Liver (tissue), 8 donors: ENCODE measurements at regions not wholly inside any gene's neighbourhood (a gene's known extent, or its start where the extent isn't known, plus 50 kb on each side); places are given as distances from the start of the nearest gene placed in this dataset.

ENCODE experiments used
- DNase-seq: peaks from one replicate; pipeline ENCODE4 v3.0.0-alpha.2; 2017; ENCODE audit warnings: low spot score
- H3K27ac ChIP-seq, 2 donors: one replicate each; pipeline ENCODE4 v1.7.0; 2013; ENCODE audit warnings: inconsistent platforms in 2 of 2, low read length in 2 of 2, control low read depth in 1 of 2, low read depth in 1 of 2, mild to moderate bottlenecking in 1 of 2
- H3K27me3 ChIP-seq, 4 donors: one replicate each; pipeline versions ENCODE4 v1.6.1 to v1.7.0; 2013; ENCODE audit warnings: low read length in 3 of 4, inconsistent platforms in 1 of 4, mild to moderate bottlenecking in 1 of 4, moderate library complexity in 1 of 4; ENCODE audit not compliant: control insufficient read depth in 4 of 4, insufficient read depth in 4 of 4
- H3K36me3 ChIP-seq, 4 donors: one replicate each; pipeline versions ENCODE4 v1.6.1 to v1.7.0; 2013; ENCODE audit warnings: low read length in 3 of 4, mild to moderate bottlenecking in 3 of 4, low read depth in 1 of 4, moderate library complexity in 1 of 4; ENCODE audit not compliant: control insufficient read depth in 4 of 4, insufficient read depth in 3 of 4
- H3K4me1 ChIP-seq, 4 donors: one replicate each; pipeline versions ENCODE4 v1.6.1 to v1.7.0; 2013; ENCODE audit warnings: low read length in 3 of 4, mild to moderate bottlenecking in 3 of 4, moderate library complexity in 1 of 4; ENCODE audit not compliant: control insufficient read depth in 4 of 4, insufficient read depth in 4 of 4
- H3K4me3 ChIP-seq, 3 donors: one replicate each; pipeline versions ENCODE4 v1.6.1 to v1.7.0; 2013; ENCODE audit warnings: low read length in 3 of 3, control low read depth in 1 of 3, low read depth in 1 of 3, mild to moderate bottlenecking in 1 of 3
- H3K9ac ChIP-seq, 2 donors: one replicate each; pipeline ENCODE4 v1.7.0; 2013; ENCODE audit warnings: low read length in 2 of 2, mild to moderate bottlenecking in 2 of 2, moderate library complexity in 2 of 2, control low read depth in 1 of 2, low read depth in 1 of 2
- H3K9me3 ChIP-seq, 4 donors: one replicate each; pipeline versions ENCODE4 v1.6.1 to v1.7.0; 2013; ENCODE audit warnings: low read length in 3 of 4; ENCODE audit not compliant: control insufficient read depth in 4 of 4
- ATF3 ChIP-seq: IDR thresholded peaks from 2 replicates; pipeline ENCODE4 v1.6.1; 2016; ENCODE audit warnings: antibody characterized with exemption
- CTCF ChIP-seq: fragments of 150-350 bp; IDR thresholded peaks from 2 replicates; pipeline ENCODE4 v1.5.1; 2017; ENCODE audit warnings: improper control_type of control experiment, low read depth, low read length; ENCODE audit not compliant: missing input control
- EGR1 ChIP-seq, 2 donors: IDR thresholded peaks; 2 replicates each; pipeline ENCODE4 v1.6.1; 2016 to 2018; ENCODE audit warnings: antibody characterized with exemption in 2 of 2, low read depth in 2 of 2
- FOXA1 ChIP-seq: IDR thresholded peaks from 2 replicates; pipeline ENCODE4 v1.6.1; 2016; ENCODE audit warnings: antibody characterized with exemption
- FOXA2 ChIP-seq: IDR thresholded peaks from 2 replicates; pipeline ENCODE4 v1.6.1; 2016; ENCODE audit warnings: antibody characterized with exemption
- GABPA ChIP-seq, 2 donors: IDR thresholded peaks in 1 of 2; conservative IDR thresholded peaks in 1 of 2; 2 replicates each; pipeline ENCODE4 v1.6.1; 2016; ENCODE audit warnings: antibody characterized with exemption in 2 of 2, mild to moderate bottlenecking in 1 of 2, moderate library complexity in 1 of 2
- HNF4A ChIP-seq, 2 donors: conservative IDR thresholded peaks; 2 replicates each; pipeline ENCODE4 v1.6.1; 2016; ENCODE audit warnings: antibody characterized with exemption in 2 of 2, mild to moderate bottlenecking in 2 of 2
- HNF4G ChIP-seq: IDR thresholded peaks from 2 replicates; pipeline ENCODE4 v1.6.1; 2016; ENCODE audit warnings: antibody characterized with exemption
- JUND ChIP-seq, 2 donors: IDR thresholded peaks; 2 replicates each; pipeline ENCODE4 v1.6.1; 2016; ENCODE audit warnings: antibody characterized with exemption in 2 of 2
- MAX ChIP-seq: IDR thresholded peaks from 2 replicates; pipeline ENCODE4 v1.6.1; 2016; ENCODE audit warnings: antibody characterized with exemption
- NR2F2 ChIP-seq: IDR thresholded peaks from 2 replicates; pipeline ENCODE4 v1.6.1; 2016; ENCODE audit warnings: antibody characterized with exemption
- RAD21 ChIP-seq, 2 donors: IDR thresholded peaks; 2 replicates each; pipeline ENCODE4 v1.6.1; 2016; ENCODE audit warnings: antibody characterized with exemption in 2 of 2, mild to moderate bottlenecking in 2 of 2
- REST ChIP-seq: IDR thresholded peaks from 2 replicates; pipeline ENCODE4 v1.6.1; 2016; ENCODE audit warnings: antibody characterized with exemption, mild to moderate bottlenecking
- RXRA ChIP-seq, 2 donors: IDR thresholded peaks; 2 replicates each; pipeline ENCODE4 v1.6.1; 2017 to 2018; ENCODE audit warnings: antibody characterized with exemption in 2 of 2, mild to moderate bottlenecking in 1 of 2
- SP1 ChIP-seq: IDR thresholded peaks from 2 replicates; pipeline ENCODE4 v1.6.1; 2018; ENCODE audit warnings: antibody characterized with exemption, mild to moderate bottlenecking
- TAF1 ChIP-seq: conservative IDR thresholded peaks from 2 replicates; pipeline ENCODE4 v1.6.1; 2016; ENCODE audit warnings: antibody characterized with exemption, mild to moderate bottlenecking
- YY1 ChIP-seq: IDR thresholded peaks from 2 replicates; pipeline ENCODE4 v1.6.1; 2016; ENCODE audit warnings: antibody characterized with exemption, mild to moderate bottlenecking
- ZBTB33 ChIP-seq: IDR thresholded peaks from 2 replicates; pipeline ENCODE4 v1.6.1; 2016; ENCODE audit warnings: antibody characterized with exemption
- WGBS: extraction: QIAGEN DNeasy Blood & Tissue Kit; methylation state at CpG from one replicate; pipeline ENCODE4 v1.1.7; 2013; 5-methylcytosine and 5-hydroxymethylcytosine counted together
- donor health status: healthy.
- donor health status: healthy.
- donor health status: healthy.
- donor health status: healthy.
- donor health status: healthy.

- Histone ChIP-seq H3K36me3 (no peaks in the 10 kb centered on the region), H3K4me3 (no peak overlapping the region), H3K27ac (no peak overlapping the region), H3K27me3 (no peaks in the 10 kb centered on the region), H3K9me3 (peaks cover 0 to 2% (median 0%) of the 10 kb centered on the region in 4 donors), H3K4me1 (no peaks in the 10 kb centered on the region), H3K9ac (no peak overlapping the region)
- 62% methylated on average over 5 of the region's 5 CpGs for WGBS
- TF ChIP-seq JUND (IDR thresholded peaks at IDR 0.05): no peak
- no peak for TF ChIP-seq MAX
- no peak for TF ChIP-seq RAD21 (IDR thresholded peaks at IDR 0.05)
- peak in 1 of 2 donors; percentile 38 for TF ChIP-seq RXRA (IDR thresholded peaks at IDR 0.05)
- TF ChIP-seq FOXA2: no peak
- no peak for TF ChIP-seq SP1
- TF ChIP-seq YY1: peak; percentile 36
- no peak for TF ChIP-seq TAF1
- no peak for TF ChIP-seq FOXA1
- TF ChIP-seq ATF3: no peak
- no peak for TF ChIP-seq GABPA (IDR thresholded peaks at IDR 0.05 in 1 of 2, conservative IDR thresholded peaks at IDR 0.05 in 1 of 2)
- TF ChIP-seq EGR1 (IDR thresholded peaks at IDR 0.05; ENCODE audit: low read depth in 2 of 2): no peak
- no peak for TF ChIP-seq NR2F2
- no peak for TF ChIP-seq HNF4G
- no peak for TF ChIP-seq REST
- no peak for TF ChIP-seq ZBTB33
- TF ChIP-seq CTCF: no peak
- peak in 1 of 2 donors; percentile 72 for TF ChIP-seq HNF4A (conservative IDR thresholded peaks at IDR 0.05)
- no peak for DNase-seq
Measured at GRCh38 chr2:14270036-14270582, 362.4 kb upstream of the LRATD1 start.
